ENCODE measurements at regions not wholly inside any gene's neighbourhood (a gene's known extent, or its start where the extent isn't known, plus 50 kb on each side); places are given as distances from the start of the nearest gene placed in this dataset.

DNA sequence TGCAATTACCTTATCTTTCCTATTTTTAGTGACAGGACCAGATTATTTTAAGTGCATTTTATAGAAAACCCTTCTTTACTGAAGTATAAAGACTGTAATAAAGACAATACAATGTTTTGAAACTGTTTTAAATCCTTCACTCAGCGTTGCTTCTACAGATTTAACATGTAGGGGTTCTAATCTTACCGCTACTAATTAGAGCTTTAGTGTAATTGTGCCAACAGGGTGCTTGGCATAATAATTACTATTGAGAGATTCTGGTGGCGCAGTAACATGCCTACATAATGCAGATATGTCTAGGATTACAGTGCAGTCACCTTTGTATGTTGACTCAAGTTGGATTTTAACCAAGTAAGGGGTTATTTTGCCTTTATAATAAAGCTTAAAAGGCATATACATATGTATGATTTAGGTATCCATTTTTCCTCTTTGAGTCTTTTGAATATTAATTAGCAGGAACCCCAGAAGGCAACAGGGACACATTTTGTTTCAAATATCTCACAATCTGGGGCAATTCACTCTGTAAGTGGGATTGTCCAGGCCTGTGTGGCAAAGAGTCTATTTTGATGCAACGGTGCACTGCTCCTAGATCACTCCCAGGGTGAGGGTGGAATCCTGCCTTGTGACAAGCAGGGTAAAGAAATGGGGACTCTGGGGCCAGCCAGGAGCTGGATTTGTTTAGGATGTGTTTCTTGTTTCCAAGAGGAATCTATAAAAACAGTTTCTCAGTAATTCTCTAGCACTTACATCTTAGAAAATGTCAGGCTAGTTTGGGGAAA lies 604.7 kb upstream of the SALL1 start:
- TF ChIP-seq, protein P1, sequence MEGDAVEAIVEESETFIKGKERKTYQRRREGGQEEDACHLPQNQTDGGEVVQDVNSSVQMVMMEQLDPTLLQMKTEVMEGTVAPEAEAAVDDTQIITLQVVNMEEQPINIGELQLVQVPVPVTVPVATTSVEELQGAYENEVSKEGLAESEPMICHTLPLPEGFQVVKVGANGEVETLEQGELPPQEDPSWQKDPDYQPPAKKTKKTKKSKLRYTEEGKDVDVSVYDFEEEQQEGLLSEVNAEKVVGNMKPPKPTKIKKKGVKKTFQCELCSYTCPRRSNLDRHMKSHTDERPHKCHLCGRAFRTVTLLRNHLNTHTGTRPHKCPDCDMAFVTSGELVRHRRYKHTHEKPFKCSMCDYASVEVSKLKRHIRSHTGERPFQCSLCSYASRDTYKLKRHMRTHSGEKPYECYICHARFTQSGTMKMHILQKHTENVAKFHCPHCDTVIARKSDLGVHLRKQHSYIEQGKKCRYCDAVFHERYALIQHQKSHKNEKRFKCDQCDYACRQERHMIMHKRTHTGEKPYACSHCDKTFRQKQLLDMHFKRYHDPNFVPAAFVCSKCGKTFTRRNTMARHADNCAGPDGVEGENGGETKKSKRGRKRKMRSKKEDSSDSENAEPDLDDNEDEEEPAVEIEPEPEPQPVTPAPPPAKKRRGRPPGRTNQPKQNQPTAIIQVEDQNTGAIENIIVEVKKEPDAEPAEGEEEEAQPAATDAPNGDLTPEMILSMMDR (IDR thresholded peaks at IDR 0.05): no peak
- no peak for TF ChIP-seq POLR2A (IDR thresholded peaks at IDR 0.05; ENCODE audit: low read depth)
